ENCODE measurements at regions not wholly inside any gene's neighbourhood (a gene's known extent, or its start where the extent isn't known, plus 50 kb on each side); places are given as distances from the start of the nearest gene placed in this dataset.

GRCh38 chr11:27563641-27564040 is 57.1 kb upstream of the LIN7C start:
- Histone ChIP-seq H3K36me3 (ENCODE audit: insufficient read depth, low read length) (no peaks in the 10 kb centered on the region), H3K4me3 (ENCODE audit: insufficient read depth, low read depth, low read length) (no peak overlapping the region), H2AFZ (ENCODE audit: low read depth, low read length) (no peak overlapping the region), H3K27me3 (ENCODE audit: insufficient read depth, low read length) (no peaks in the 10 kb centered on the region), H3K27ac (ENCODE audit: low read depth, low read length) (peak overlapping the region; percentile 32), H4K20me1 (ENCODE audit: insufficient read depth, low read length) (no peaks in the 10 kb centered on the region), H3K9ac (ENCODE audit: low read length) (no peak overlapping the region), H3K9me3 (ENCODE audit: insufficient read depth, low read depth, low read length) (no peaks in the 10 kb centered on the region), H3K4me1 (ENCODE audit: insufficient read depth, low read length) (peaks cover 15% of the 10 kb centered on the region), H3K79me2 (ENCODE audit: insufficient read depth, low read length) (no peaks in the 10 kb centered on the region), H3K4me2 (ENCODE audit: low read length) (peak overlapping the region; percentile 62)
- TF ChIP-seq EZH2 (IDR thresholded peaks at IDR 0.05; ENCODE audit: insufficient read depth, low read length) (no peak), CTCF (IDR thresholded peaks at IDR 0.05; ENCODE audit: insufficient read depth, low read depth, low read length) (no peak)
- Mint-ChIP-seq H3K27ac (ENCODE audit: unreplicated experiment) (peak overlapping the region; percentile 50), H3K4me1 (ENCODE audit: low read depth, unreplicated experiment) (peaks cover 15% of the 10 kb centered on the region), H3K36me3 (ENCODE audit: low read depth, unreplicated experiment) (no peaks in the 10 kb centered on the region), H3K9me3 (ENCODE audit: unreplicated experiment) (no peaks in the 10 kb centered on the region), H3K4me3 (ENCODE audit: unreplicated experiment) (no peak overlapping the region), H3K27me3 (ENCODE audit: low read depth, unreplicated experiment) (no peaks in the 10 kb centered on the region)
- FAIRE-seq (no peak), DNase-seq (ENCODE audit: low read depth) (no peak)

GRCh38 chr11:27563201-27563600 is 56.6 kb upstream of the LIN7C start:
- H3K4me1 ChIP-seq (ENCODE audit: insufficient read depth, low read length) = peaks cover 15% of the 10 kb centered on the region
- no peak overlapping the region for H3K4me3 ChIP-seq (ENCODE audit: insufficient read depth, low read depth, low read length)
- Mint-ChIP-seq H3K27me3 (ENCODE audit: low read depth, unreplicated experiment) (no peaks in the 10 kb centered on the region), H3K36me3 (ENCODE audit: low read depth, unreplicated experiment) (no peaks in the 10 kb centered on the region), H3K4me1 (ENCODE audit: low read depth, unreplicated experiment) (peaks cover 15% of the 10 kb centered on the region), H3K9me3 (ENCODE audit: unreplicated experiment) (no peaks in the 10 kb centered on the region), H3K27ac (ENCODE audit: unreplicated experiment) (peak overlapping the region; percentile 4), H3K4me3 (ENCODE audit: unreplicated experiment) (no peak overlapping the region)
- H2AFZ ChIP-seq (ENCODE audit: low read depth, low read length) = no peak overlapping the region
- peak overlapping the region; percentile 45 for H3K27ac ChIP-seq (ENCODE audit: low read depth, low read length)
- no peak overlapping the region for H3K9ac ChIP-seq (ENCODE audit: low read length)
- DNase-seq (ENCODE audit: low read depth) (peak; percentile 76), FAIRE-seq (peak; percentile 87)
- H4K20me1 ChIP-seq (ENCODE audit: insufficient read depth, low read length) = no peaks in the 10 kb centered on the region
- H3K79me2 ChIP-seq (ENCODE audit: insufficient read depth, low read length) = no peaks in the 10 kb centered on the region
- H3K9me3 ChIP-seq (ENCODE audit: insufficient read depth, low read depth, low read length) = no peaks in the 10 kb centered on the region
- no peaks in the 10 kb centered on the region for H3K36me3 ChIP-seq (ENCODE audit: insufficient read depth, low read length)
- H3K4me2 ChIP-seq (ENCODE audit: low read length) = peak overlapping the region; percentile 62
- H3K27me3 ChIP-seq (ENCODE audit: insufficient read depth, low read length) = no peaks in the 10 kb centered on the region
- TF ChIP-seq CTCF (IDR thresholded peaks at IDR 0.05; ENCODE audit: insufficient read depth, low read depth, low read length) = no peak
- no peak for TF ChIP-seq EZH2 (IDR thresholded peaks at IDR 0.05; ENCODE audit: insufficient read depth, low read length)

- Mint-ChIP-seq H3K36me3 (ENCODE audit: low read depth, unreplicated experiment) (no peaks in the 10 kb centered on the region), H3K9me3 (ENCODE audit: unreplicated experiment) (no peaks in the 10 kb centered on the region), H3K27ac (ENCODE audit: unreplicated experiment) (no peak overlapping the region), H3K4me3 (ENCODE audit: unreplicated experiment) (no peak overlapping the region), H3K4me1 (ENCODE audit: low read depth, unreplicated experiment) (peaks cover 32% of the 10 kb centered on the region), H3K27me3 (ENCODE audit: low read depth, unreplicated experiment) (no peaks in the 10 kb centered on the region)
- no peak overlapping the region for H2AFZ ChIP-seq (ENCODE audit: low read depth, low read length)
- H3K79me2 ChIP-seq (ENCODE audit: insufficient read depth, low read length) = no peaks in the 10 kb centered on the region
- DNase-seq (ENCODE audit: low read depth) = no peak
- no peaks in the 10 kb centered on the region for H4K20me1 ChIP-seq (ENCODE audit: insufficient read depth, low read length)
- H3K9ac ChIP-seq (ENCODE audit: low read length) = no peak overlapping the region
- H3K4me1 ChIP-seq (ENCODE audit: insufficient read depth, low read length) = peaks cover 11% of the 10 kb centered on the region
- H3K9me3 ChIP-seq (ENCODE audit: insufficient read depth, low read depth, low read length) = no peaks in the 10 kb centered on the region
- H3K4me2 ChIP-seq (ENCODE audit: low read length) = no peak overlapping the region
- H3K36me3 ChIP-seq (ENCODE audit: insufficient read depth, low read length) = no peaks in the 10 kb centered on the region
- TF ChIP-seq EZH2 (IDR thresholded peaks at IDR 0.05; ENCODE audit: insufficient read depth, low read length) (no peak), CTCF (IDR thresholded peaks at IDR 0.05; ENCODE audit: insufficient read depth, low read depth, low read length) (no peak)
- no peak overlapping the region for H3K27ac ChIP-seq (ENCODE audit: low read depth, low read length)
- no peak overlapping the region for H3K4me3 ChIP-seq (ENCODE audit: insufficient read depth, low read depth, low read length)
- FAIRE-seq = no peak
- H3K27me3 ChIP-seq (ENCODE audit: insufficient read depth, low read length) = no peaks in the 10 kb centered on the region
Observed at GRCh38 chr11:27558401-27558800, 51.8 kb upstream of the LIN7C start.

Measured in astrocyte (in vitro differentiated cells and primary cell).